ENCODE measurements at regions not wholly inside any gene's neighbourhood (a gene's known extent, or its start where the extent isn't known, plus 50 kb on each side); places are given as distances from the start of the nearest gene placed in this dataset.

GRCh38 chr6:48200869-48201390, 89.9 kb upstream of the PTCHD4 start:
- intact Hi-C loops (cut with DNase I) = no loop called here
- no peaks in the 10 kb centered on the region for H3K27me3 ChIP-seq (ENCODE audit: control insufficient read depth in 1 of 2, insufficient read depth in 2 of 2, low read length in 1 of 2)
- H3K9me3 ChIP-seq (ENCODE audit: control insufficient read depth, low read length) = no peaks in the 10 kb centered on the region
- DNase-seq (no peak), ATAC-seq (ENCODE audit: low FRiP score) (no peak)
- H3K36me3 ChIP-seq (ENCODE audit: control insufficient read depth in 1 of 2, insufficient read depth in 2 of 2, low read length in 1 of 2) = no peaks in the 10 kb centered on the region
- no peak overlapping the region for H3K27ac ChIP-seq (ENCODE audit: low read depth in 1 of 2, low read length in 2 of 2)
- H3K4me3 ChIP-seq (ENCODE audit: low read length in 2 of 2) = no peak overlapping the region
- peaks cover 0 to 1% of the 10 kb centered on the region in 2 donors for H3K4me1 ChIP-seq (ENCODE audit: control insufficient read depth in 1 of 2, insufficient read depth in 2 of 2, low read length in 2 of 2)
- WGBS, 2 donors = 25 to 27% methylated on average over 3 of the region's 3 CpGs

- H3K9me3 ChIP-seq (ENCODE audit: control insufficient read depth, low read length) = no peaks in the 10 kb centered on the region
- WGBS, 2 donors = 89 to 93% methylated on average over 2 of the region's 2 CpGs
- no peak for DNase-seq
- no peak for ATAC-seq (ENCODE audit: low FRiP score)
- no peak overlapping the region for H3K4me3 ChIP-seq (ENCODE audit: low read length in 2 of 2)
- no peaks in the 10 kb centered on the region for H3K36me3 ChIP-seq (ENCODE audit: control insufficient read depth in 1 of 2, insufficient read depth in 2 of 2, low read length in 1 of 2)
- H3K27ac ChIP-seq (ENCODE audit: low read depth in 1 of 2, low read length in 2 of 2) = no peak overlapping the region
- intact Hi-C loops (cut with DNase I) = no loop called here
- no peaks in the 10 kb centered on the region for H3K27me3 ChIP-seq (ENCODE audit: control insufficient read depth in 1 of 2, insufficient read depth in 2 of 2, low read length in 1 of 2)
- peaks cover 0 to 1% of the 10 kb centered on the region in 2 donors for H3K4me1 ChIP-seq (ENCODE audit: control insufficient read depth in 1 of 2, insufficient read depth in 2 of 2, low read length in 2 of 2)
Observed at GRCh38 chr6:48199499-48199898, 88.5 kb upstream of the PTCHD4 start.

- Histone ChIP-seq H3K27me3 (ENCODE audit: control insufficient read depth in 1 of 2, insufficient read depth in 2 of 2, low read length in 1 of 2) (peaks cover 0 to 2% of the 10 kb centered on the region in 2 donors), H3K9me3 (ENCODE audit: control insufficient read depth, low read length) (no peaks in the 10 kb centered on the region), H3K4me1 (ENCODE audit: control insufficient read depth in 1 of 2, insufficient read depth in 2 of 2, low read length in 2 of 2) (peaks cover 0 to 1% of the 10 kb centered on the region in 2 donors), H3K4me3 (ENCODE audit: low read length in 2 of 2) (no peak overlapping the region), H3K27ac (ENCODE audit: low read depth in 1 of 2, low read length in 2 of 2) (no peak overlapping the region), H3K36me3 (ENCODE audit: control insufficient read depth in 1 of 2, insufficient read depth in 2 of 2, low read length in 1 of 2) (no peaks in the 10 kb centered on the region)
- intact Hi-C loops (cut with DNase I) = no loop called here
- no peak for DNase-seq
- no peak for ATAC-seq (ENCODE audit: low FRiP score)
- WGBS, 2 donors = 71 to 72% methylated on average over 2 of the region's 2 CpGs
Observed at GRCh38 chr6:48197941-48198340, 86.9 kb upstream of the PTCHD4 start.

GRCh38 chr6:48194596-48195295, 83.7 kb upstream of the PTCHD4 start:
- no peak for ATAC-seq (ENCODE audit: low FRiP score)
- no peaks in the 10 kb centered on the region for H3K9me3 ChIP-seq (ENCODE audit: control insufficient read depth, low read length)
- H3K36me3 ChIP-seq (ENCODE audit: control insufficient read depth in 1 of 2, insufficient read depth in 2 of 2, low read length in 1 of 2) = no peaks in the 10 kb centered on the region
- peaks cover 0 to 1% of the 10 kb centered on the region in 2 donors for H3K4me1 ChIP-seq (ENCODE audit: control insufficient read depth in 1 of 2, insufficient read depth in 2 of 2, low read length in 2 of 2)
- 69 to 70% methylated on average over 7 of the region's 7 CpGs for WGBS, 2 donors
- intact Hi-C loops (cut with DNase I) = no loop called here
- DNase-seq = no peak
- peaks cover 0 to 2% of the 10 kb centered on the region in 2 donors for H3K27me3 ChIP-seq (ENCODE audit: control insufficient read depth in 1 of 2, insufficient read depth in 2 of 2, low read length in 1 of 2)
- no peak overlapping the region for H3K4me3 ChIP-seq (ENCODE audit: low read length in 2 of 2)
- H3K27ac ChIP-seq (ENCODE audit: low read depth in 1 of 2, low read length in 2 of 2) = no peak overlapping the region

GRCh38 chr6:48188158-48188557, 77.2 kb upstream of the PTCHD4 start:
- Histone ChIP-seq H3K4me3 (ENCODE audit: low read length in 2 of 2) (no peak overlapping the region), H3K27me3 (ENCODE audit: control insufficient read depth in 1 of 2, insufficient read depth in 2 of 2, low read length in 1 of 2) (peaks cover 0 to under 1% of the 10 kb centered on the region in 2 donors), H3K27ac (ENCODE audit: low read depth in 1 of 2, low read length in 2 of 2) (no peak overlapping the region), H3K36me3 (ENCODE audit: control insufficient read depth in 1 of 2, insufficient read depth in 2 of 2, low read length in 1 of 2) (no peaks in the 10 kb centered on the region), H3K4me1 (ENCODE audit: control insufficient read depth in 1 of 2, insufficient read depth in 2 of 2, low read length in 2 of 2) (no peaks in the 10 kb centered on the region), H3K9me3 (ENCODE audit: control insufficient read depth, low read length) (no peaks in the 10 kb centered on the region)
- DNase-seq (no peak), ATAC-seq (ENCODE audit: low FRiP score) (no peak)
- WGBS, 2 donors = 86 to 94% methylated on average over 2 of the region's 2 CpGs
- intact Hi-C loops (cut with DNase I) = no loop called here

- H3K4me1 ChIP-seq (ENCODE audit: control insufficient read depth in 1 of 2, insufficient read depth in 2 of 2, low read length in 2 of 2) = no peaks in the 10 kb centered on the region
- intact Hi-C loops (cut with DNase I) = no loop called here
- no peaks in the 10 kb centered on the region for H3K36me3 ChIP-seq (ENCODE audit: control insufficient read depth in 1 of 2, insufficient read depth in 2 of 2, low read length in 1 of 2)
- 92% methylated on average over 1 of the region's 1 CpG for whole genome bisulfite sequencing, 2 donors
- DNase-seq = no peak
- ATAC-seq (ENCODE audit: low FRiP score) = no peak
- H3K27me3 ChIP-seq (ENCODE audit: control insufficient read depth in 1 of 2, insufficient read depth in 2 of 2, low read length in 1 of 2) = no peaks in the 10 kb centered on the region
- no peak overlapping the region for H3K4me3 ChIP-seq (ENCODE audit: low read length in 2 of 2)
- H3K9me3 ChIP-seq (ENCODE audit: control insufficient read depth, low read length) = no peaks in the 10 kb centered on the region
- H3K27ac ChIP-seq (ENCODE audit: low read depth in 1 of 2, low read length in 2 of 2) = no peak overlapping the region
Observed at GRCh38 chr6:48186746-48187145, 75.7 kb upstream of the PTCHD4 start.

GRCh38 chr6:48184648-48185047, 73.7 kb upstream of the PTCHD4 start:
- Histone ChIP-seq H3K36me3 (ENCODE audit: control insufficient read depth in 1 of 2, insufficient read depth in 2 of 2, low read length in 1 of 2) (no peaks in the 10 kb centered on the region), H3K27me3 (ENCODE audit: control insufficient read depth in 1 of 2, insufficient read depth in 2 of 2, low read length in 1 of 2) (no peaks in the 10 kb centered on the region), H3K9me3 (ENCODE audit: control insufficient read depth, low read length) (no peaks in the 10 kb centered on the region), H3K4me1 (ENCODE audit: control insufficient read depth in 1 of 2, insufficient read depth in 2 of 2, low read length in 2 of 2) (no peaks in the 10 kb centered on the region), H3K4me3 (ENCODE audit: low read length in 2 of 2) (no peak overlapping the region), H3K27ac (ENCODE audit: low read depth in 1 of 2, low read length in 2 of 2) (no peak overlapping the region)
- DNase-seq (no peak), ATAC-seq (ENCODE audit: low FRiP score) (no peak)
- intact Hi-C loops (cut with DNase I) = no loop called here

GRCh38 chr6:48183811-48184605, 73.0 kb upstream of the PTCHD4 start:
- H3K36me3 ChIP-seq (ENCODE audit: control insufficient read depth in 1 of 2, insufficient read depth in 2 of 2, low read length in 1 of 2) = no peaks in the 10 kb centered on the region
- H3K27me3 ChIP-seq (ENCODE audit: control insufficient read depth in 1 of 2, insufficient read depth in 2 of 2, low read length in 1 of 2) = no peaks in the 10 kb centered on the region
- no peaks in the 10 kb centered on the region for H3K9me3 ChIP-seq (ENCODE audit: control insufficient read depth, low read length)
- WGBS, 2 donors = 74 to 76% methylated on average over 4 of the region's 4 CpGs
- ATAC-seq (ENCODE audit: low FRiP score) = no peak
- no peak overlapping the region for H3K4me3 ChIP-seq (ENCODE audit: low read length in 2 of 2)
- intact Hi-C loops (cut with DNase I) = no loop called here
- no peak for DNase-seq
- no peak overlapping the region for H3K27ac ChIP-seq (ENCODE audit: low read depth in 1 of 2, low read length in 2 of 2)
- no peaks in the 10 kb centered on the region for H3K4me1 ChIP-seq (ENCODE audit: control insufficient read depth in 1 of 2, insufficient read depth in 2 of 2, low read length in 2 of 2)

- Histone ChIP-seq H3K27ac (ENCODE audit: low read depth in 1 of 2, low read length in 2 of 2) (no peak overlapping the region), H3K9me3 (ENCODE audit: control insufficient read depth, low read length) (no peaks in the 10 kb centered on the region), H3K36me3 (ENCODE audit: control insufficient read depth in 1 of 2, insufficient read depth in 2 of 2, low read length in 1 of 2) (no peaks in the 10 kb centered on the region), H3K4me3 (ENCODE audit: low read length in 2 of 2) (no peak overlapping the region), H3K4me1 (ENCODE audit: control insufficient read depth in 1 of 2, insufficient read depth in 2 of 2, low read length in 2 of 2) (no peaks in the 10 kb centered on the region), H3K27me3 (ENCODE audit: control insufficient read depth in 1 of 2, insufficient read depth in 2 of 2, low read length in 1 of 2) (no peaks in the 10 kb centered on the region)
- no peak for ATAC-seq (ENCODE audit: low FRiP score)
- no peak for DNase-seq
- 26 to 67% methylated on average over 1 of the region's 1 CpG for WGBS, 2 donors
- intact Hi-C loops (cut with DNase I) = no loop called here
Observed at GRCh38 chr6:48183178-48183577, 72.2 kb upstream of the PTCHD4 start.
